ENCODE measurements at regions not wholly inside any gene's neighbourhood (a gene's known extent, or its start where the extent isn't known, plus 50 kb on each side); places are given as distances from the start of the nearest gene placed in this dataset.

GRCh38 chr13:23025864-23026608 is 154.7 kb upstream of the SGCG start:
- no peak for TF ChIP-seq POLR2A (IDR thresholded peaks at IDR 0.05; ENCODE audit: low read depth, low read length)
- no peak for TF ChIP-seq CTCF (conservative IDR thresholded peaks at IDR 0.05; ENCODE audit: low read depth, low read length)
